Nephron progenitor cell (in vitro differentiated cells): ENCODE measurements at regions not wholly inside any gene's neighbourhood (a gene's known extent, or its start where the extent isn't known, plus 50 kb on each side); places are given as distances from the start of the nearest gene placed in this dataset.
"Not testable (repeated sequence)": the region's sequence is repeated elsewhere in the genome, so short reads cannot be mapped to it uniquely, and the experiment has no call there.

ENCODE experiments used
- DNase-seq: peaks from one replicate; pipeline ENCODE4 v3.0.0; 2021
- H3K27ac Mint-ChIP-seq: 2 replicates; pipeline ENCODE4 v1.8.0; 2021; ENCODE audit warnings: mild to moderate bottlenecking, moderate library complexity, mixed read lengths
- H3K27me3 Mint-ChIP-seq: 2 replicates; pipeline ENCODE4 v1.8.0; 2021; ENCODE audit warnings: mild to moderate bottlenecking, low read depth, mixed read lengths; ENCODE audit not compliant: poor library complexity
- H3K36me3 Mint-ChIP-seq: 2 replicates; pipeline ENCODE4 v1.8.0; 2021; ENCODE audit warnings: low read depth, mixed read lengths
- H3K4me1 Mint-ChIP-seq: 2 replicates; pipeline ENCODE4 v1.8.0; 2021; ENCODE audit warnings: mixed read lengths
- H3K4me3 Mint-ChIP-seq: 2 replicates; pipeline ENCODE4 v1.8.0; 2021; ENCODE audit warnings: mild to moderate bottlenecking, moderate library complexity, mixed read lengths
- H3K9me3 Mint-ChIP-seq: 2 replicates; pipeline ENCODE4 v1.8.0; 2021; ENCODE audit warnings: mild to moderate bottlenecking, moderate library complexity, mixed read lengths
- CTCF ChIP-seq: fragments of 200-600 bp; sonication (generic); IDR thresholded peaks from 2 replicates; pipeline ENCODE4 v1.5.0; 2021; ENCODE audit warnings: antibody characterized with exemption

- no peak for DNase-seq
- Mint-ChIP-seq H3K9me3 (no peaks in the 10 kb centered on the region), H3K4me3 (no peak overlapping the region), H3K4me1 (no peaks in the 10 kb centered on the region), H3K36me3 (no peaks in the 10 kb centered on the region), H3K27ac (no peak overlapping the region), H3K27me3 (peaks cover 3% of the 10 kb centered on the region)
- TF ChIP-seq CTCF: no peak
Observed at GRCh38 chr4:126916049-126916625, 716.6 kb upstream of the INTU start.

DNA sequence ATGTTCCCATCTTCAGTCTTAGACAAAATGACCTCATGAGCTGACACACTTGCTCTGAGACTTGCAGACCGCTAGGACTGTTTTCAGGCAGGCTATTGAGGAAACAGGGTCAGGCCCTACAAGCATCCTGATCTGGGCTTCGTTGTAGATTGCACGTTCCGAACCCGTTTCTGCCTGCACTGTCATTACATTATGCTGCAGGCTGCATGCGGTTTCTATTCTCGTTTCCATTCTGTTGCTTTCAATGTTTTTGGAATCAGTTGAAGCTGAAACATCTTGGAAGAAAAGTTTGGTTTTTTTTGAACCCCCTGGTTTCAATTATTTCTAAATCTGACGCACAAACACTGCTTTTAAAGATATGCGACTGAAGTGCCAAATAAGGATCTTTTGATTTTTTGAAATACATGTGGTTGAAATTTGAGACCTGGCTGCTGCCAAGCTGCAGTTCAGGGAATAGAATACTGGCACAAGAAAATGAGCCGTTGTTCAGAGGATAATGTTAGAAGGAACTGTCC, 716.1 kb upstream of the INTU start:
- DNase-seq: no peak
- no peak overlapping the region for H3K4me3 Mint-ChIP-seq
- no peaks in the 10 kb centered on the region for H3K4me1 Mint-ChIP-seq

GRCh38 chr4:126922328-126922938, 710.3 kb upstream of the INTU start:
- not testable (repeated sequence) for H3K27ac Mint-ChIP-seq, H3K36me3 Mint-ChIP-seq, H3K4me3 Mint-ChIP-seq, H3K4me1 Mint-ChIP-seq, DNase-seq, H3K27me3 Mint-ChIP-seq
- peaks cover 33% of the 10 kb centered on the region for H3K9me3 Mint-ChIP-seq

More for the DNA sequence above, 716.1 kb upstream of the INTU start:
- Mint-ChIP-seq H3K36me3 (no peaks in the 10 kb centered on the region), H3K9me3 (no peaks in the 10 kb centered on the region), H3K27me3 (peaks cover 3% of the 10 kb centered on the region), H3K27ac (no peak overlapping the region)
- TF ChIP-seq CTCF: no peak

DNA sequence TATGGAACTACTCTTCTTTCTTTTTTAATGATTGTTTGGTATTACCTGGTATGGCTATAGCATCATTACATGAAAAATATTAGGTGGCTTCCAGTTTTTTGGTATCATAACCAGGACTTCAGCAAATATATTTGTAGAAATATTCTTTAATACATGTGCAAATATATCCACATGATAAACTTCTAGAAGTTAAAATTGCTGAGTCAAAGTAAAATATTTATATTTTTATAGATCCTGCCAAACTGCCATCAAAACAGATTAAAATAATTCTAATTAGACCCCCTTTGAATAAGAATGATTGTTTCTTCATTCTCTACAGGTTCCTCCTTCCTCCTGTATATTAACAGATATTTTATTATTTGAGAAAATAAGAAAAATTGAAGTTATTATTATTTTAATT, 708.5 kb upstream of the INTU start:
- H3K27me3 Mint-ChIP-seq: peaks cover 3% of the 10 kb centered on the region
- TF ChIP-seq CTCF: no peak
- no peak for DNase-seq
- H3K36me3 Mint-ChIP-seq: peaks cover 4% of the 10 kb centered on the region
- no peak overlapping the region for H3K27ac Mint-ChIP-seq
- no peak overlapping the region for H3K4me3 Mint-ChIP-seq
- peaks cover 39% of the 10 kb centered on the region for H3K9me3 Mint-ChIP-seq
- no peaks in the 10 kb centered on the region for H3K4me1 Mint-ChIP-seq

DNA sequence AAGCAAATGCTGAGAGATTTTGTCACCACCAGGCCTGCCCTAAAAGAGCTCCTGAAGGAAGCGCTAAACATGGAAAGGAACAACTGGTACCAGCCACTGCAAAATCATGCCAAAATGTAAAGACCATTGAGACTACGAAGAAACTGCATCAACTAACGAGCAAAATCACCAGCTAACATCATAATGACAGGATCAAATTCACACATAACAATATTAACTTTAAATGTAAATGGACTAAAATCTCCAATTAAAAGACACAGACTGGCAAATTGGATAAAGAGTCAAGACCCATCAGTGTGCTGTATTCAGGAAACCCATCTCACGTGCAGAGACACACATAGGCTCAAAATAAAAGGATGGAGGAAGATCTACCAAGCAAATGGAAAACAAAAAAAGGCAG, 702.7 kb upstream of the INTU start:
- H3K9me3 Mint-ChIP-seq: peaks cover 27% of the 10 kb centered on the region
- H3K36me3 Mint-ChIP-seq, H3K27me3 Mint-ChIP-seq, H3K4me3 Mint-ChIP-seq, H3K4me1 Mint-ChIP-seq, DNase-seq, H3K27ac Mint-ChIP-seq: not testable (repeated sequence)

- H3K27me3 Mint-ChIP-seq: no peaks in the 10 kb centered on the region
- no peaks in the 10 kb centered on the region for H3K4me1 Mint-ChIP-seq
- H3K27ac Mint-ChIP-seq: no peak overlapping the region
- no peak overlapping the region for H3K4me3 Mint-ChIP-seq
- DNase-seq: no peak
- no peaks in the 10 kb centered on the region for H3K36me3 Mint-ChIP-seq
- TF ChIP-seq CTCF: no peak
- no peaks in the 10 kb centered on the region for H3K9me3 Mint-ChIP-seq
Observed at GRCh38 chr4:126935801-126936200, 697.0 kb upstream of the INTU start.

DNA sequence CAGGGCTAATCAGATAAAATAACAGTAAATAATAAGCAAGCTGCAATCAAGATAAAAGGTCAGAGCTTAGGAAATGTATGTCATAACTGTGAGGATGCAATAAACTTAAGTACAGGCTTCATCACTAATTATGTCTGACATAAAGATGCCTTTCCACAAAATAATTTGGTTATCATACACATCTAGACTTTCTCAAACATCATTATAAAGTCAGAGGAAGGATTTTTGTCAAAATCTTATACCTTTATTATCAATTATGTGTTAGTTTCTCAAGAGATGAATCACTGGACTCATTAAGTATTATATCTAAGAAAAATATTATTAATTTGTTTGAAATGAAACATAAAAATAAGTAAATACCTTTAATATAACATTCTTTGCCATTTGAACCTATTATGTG, 695.4 kb upstream of the INTU start:
- TF ChIP-seq CTCF: no peak
- no peaks in the 10 kb centered on the region for H3K27me3 Mint-ChIP-seq
- H3K27ac Mint-ChIP-seq: no peak overlapping the region
- no peak for DNase-seq
- H3K9me3 Mint-ChIP-seq: no peaks in the 10 kb centered on the region
- no peaks in the 10 kb centered on the region for H3K36me3 Mint-ChIP-seq
- no peaks in the 10 kb centered on the region for H3K4me1 Mint-ChIP-seq
- no peak overlapping the region for H3K4me3 Mint-ChIP-seq
